H1 (cell line): ENCODE measurements at regions not wholly inside any gene's neighbourhood (a gene's known extent, or its start where the extent isn't known, plus 50 kb on each side); places are given as distances from the start of the nearest gene placed in this dataset.

Experiments
- CTCF ChIA-PET: fragments of 300-600 bp; sonication (Branson Sonifier 250); formaldehyde crosslinking; loops from one replicate; lab custom pipeline; 2021; ENCODE audit not compliant: partially characterized antibody; lab: Charles Lee
- POLR2A ChIA-PET: fragments of 300-600 bp; sonication (Branson Sonifier 250); formaldehyde crosslinking; loops from one replicate; lab custom pipeline; 2021; ENCODE audit warnings: inconsistent platforms; ENCODE audit not compliant: partially characterized antibody; lab: Charles Lee
- DNase-seq, 2 experiments: peaks; one replicate each; pipeline versions ENCODE4 v3.0.0 to v3.0.0-alpha.2; 2010 to 2022; ENCODE audit warnings: low spot score in 2 of 2, low read depth in 1 of 2, mixed read lengths in 1 of 2
- FAIRE-seq: peaks from 2 replicates; lab custom pipeline; 2011; peaks lifted over from hg19 to GRCh38; lab: Jason Lieb, UNC
- H2AFZ ChIP-seq: 2 replicates; pipeline ENCODE4 v1.8.1; 2012; ENCODE audit warnings: low read length, inconsistent platforms
- H2AK5ac ChIP-seq: 2 replicates; pipeline ENCODE4 v1.6.1; 2013; ENCODE audit warnings: low read depth, low read length
- H2BK120ac ChIP-seq: replicated peaks from 2 replicates; pipeline ENCODE3; 2013; ENCODE audit warnings: low read depth, low read length, inconsistent platforms
- H2BK12ac ChIP-seq: 2 replicates; pipeline ENCODE4 v1.6.1; 2013; ENCODE audit warnings: low read depth, low read length
- H2BK15ac ChIP-seq: 2 replicates; pipeline ENCODE4 v1.6.1; 2013; ENCODE audit warnings: low read length
- H2BK20ac ChIP-seq: 2 replicates; pipeline ENCODE4 v1.6.1; 2013; ENCODE audit warnings: low read length
- H2BK5ac ChIP-seq: 2 replicates; pipeline ENCODE4 v1.6.1; 2013; ENCODE audit warnings: low read depth, low read length
- H3K14ac ChIP-seq: 2 replicates; pipeline ENCODE4 v1.6.1; 2013; ENCODE audit warnings: inconsistent platforms; ENCODE audit not compliant: insufficient read length
- H3K18ac ChIP-seq: 2 replicates; pipeline ENCODE4 v1.6.1; 2013; ENCODE audit warnings: low read length; ENCODE audit errors: extremely low read depth
- H3K23ac ChIP-seq: 2 replicates; pipeline ENCODE4 v1.6.1; 2013; ENCODE audit warnings: inconsistent platforms; ENCODE audit not compliant: insufficient read length
- H3K23me2 ChIP-seq: 2 replicates; pipeline ENCODE4 v1.6.1; 2013; ENCODE audit warnings: low read depth, low read length
- H3K27ac ChIP-seq: 2 replicates; pipeline ENCODE4 v1.6.1; 2011; ENCODE audit warnings: low read depth, low read length, inconsistent platforms
- H3K27me3 ChIP-seq, 4 experiments: replicated peaks in 1 of 4; 1 replicate in 1 of 4; 2 replicates in 3 of 4; pipeline versions ENCODE4 v1.6.1 to v1.8.1; 2011 to 2013; ENCODE audit warnings: low read length in 3 of 4, mild to moderate bottlenecking in 3 of 4, inconsistent platforms in 2 of 4, mixed read lengths in 2 of 4, moderate library complexity in 1 of 4; ENCODE audit not compliant: control insufficient read depth in 3 of 4, insufficient read depth in 3 of 4; ENCODE audit errors: extremely low read depth in 1 of 4
- H3K36me3 ChIP-seq, 4 experiments: 2 replicates each; pipeline versions ENCODE4 v1.6.1 to v1.8.1; 2011 to 2013; ENCODE audit warnings: mild to moderate bottlenecking in 4 of 4, low read length in 3 of 4, moderate library complexity in 2 of 4, control low read depth in 1 of 4, inconsistent platforms in 1 of 4; ENCODE audit not compliant: insufficient read depth in 4 of 4, control insufficient read depth in 2 of 4
- H3K4ac ChIP-seq: replicated peaks from 2 replicates; pipeline ENCODE3; 2013; ENCODE audit warnings: low read length, low read depth, mixed read lengths, inconsistent platforms; ENCODE audit not compliant: insufficient read length
- H3K4me1 ChIP-seq, 4 experiments: replicated peaks in 1 of 4; 1 replicate in 1 of 4; 2 replicates in 3 of 4; pipeline versions ENCODE4 v1.6.1 to v1.8.1; 2011 to 2013; ENCODE audit warnings: low read length in 3 of 4, inconsistent platforms in 2 of 4, mixed read lengths in 1 of 4; ENCODE audit not compliant: insufficient read depth in 4 of 4, control insufficient read depth in 3 of 4
- H3K4me2 ChIP-seq, 2 experiments: 2 replicates each; pipeline versions ENCODE4 v1.6.1 to v1.8.1; 2011 to 2013; ENCODE audit warnings: low read depth in 2 of 2, low read length in 2 of 2, control low read depth in 1 of 2, inconsistent platforms in 1 of 2, mild to moderate bottlenecking in 1 of 2; ENCODE audit not compliant: insufficient read depth in 1 of 2
- H3K4me3 ChIP-seq, 4 experiments: fragments of 200-600, 300-600 bp in 1 of 4; sonication (generic), shearing (Covaris generic), sonication (Bioruptor Twin) in 1 of 4; 2 replicates each; pipeline versions ENCODE4 v1.5.1 to v1.8.1; 2011 to 2016; ENCODE audit warnings: low read length in 4 of 4, low read depth in 3 of 4, control low read depth in 2 of 4, inconsistent platforms in 2 of 4, mild to moderate bottlenecking in 2 of 4, mixed read lengths in 1 of 4, moderate library complexity in 1 of 4; ENCODE audit not compliant: insufficient read depth in 2 of 4; ENCODE audit errors: extremely low read depth in 1 of 4
- H3K56ac ChIP-seq: replicated peaks from 2 replicates; pipeline ENCODE3; 2013; ENCODE audit warnings: low read depth, mild to moderate bottlenecking, mixed read lengths, low read length, inconsistent platforms; ENCODE audit not compliant: insufficient read length
- H3K79me1 ChIP-seq: 2 replicates; pipeline ENCODE4 v1.6.1; 2013; ENCODE audit warnings: low read depth, low read length, control low read depth
- H3K79me2 ChIP-seq, 2 experiments: 2 replicates each; pipeline versions ENCODE4 v1.6.1 to v1.8.1; 2012 to 2013; ENCODE audit warnings: low read length in 2 of 2, mild to moderate bottlenecking in 2 of 2, inconsistent platforms in 1 of 2; ENCODE audit not compliant: insufficient read depth in 2 of 2, control insufficient read depth in 1 of 2
- H3K9ac ChIP-seq, 4 experiments: replicated peaks in 1 of 4; 1 replicate in 1 of 4; 2 replicates in 3 of 4; pipeline versions ENCODE4 v1.6.1 to v1.8.1; 2011 to 2013; ENCODE audit warnings: low read depth in 3 of 4, low read length in 3 of 4, control low read depth in 2 of 4, mild to moderate bottlenecking in 2 of 4, moderate library complexity in 2 of 4, inconsistent platforms in 1 of 4; ENCODE audit errors: extremely low read depth in 1 of 4
- H3K9me3 ChIP-seq, 2 experiments: 2 replicates each; pipeline versions ENCODE4 v1.6.1 to v1.8.1; 2012 to 2013; ENCODE audit warnings: mild to moderate bottlenecking in 2 of 2, moderate library complexity in 2 of 2, control low read depth in 1 of 2, inconsistent platforms in 1 of 2, low read depth in 1 of 2, low read length in 1 of 2, mixed read lengths in 1 of 2; ENCODE audit not compliant: insufficient read depth in 2 of 2
- H4K20me1 ChIP-seq, 2 experiments: replicated peaks in 1 of 2; 2 replicates each; pipeline versions ENCODE3 to v1.8.1; 2011 to 2013; ENCODE audit warnings: inconsistent platforms in 2 of 2, low read length in 2 of 2, mild to moderate bottlenecking in 1 of 2; ENCODE audit not compliant: insufficient read depth in 2 of 2, control insufficient read depth in 1 of 2
- H4K5ac ChIP-seq: 2 replicates; pipeline ENCODE4 v1.6.1; 2013; ENCODE audit warnings: low read length, low read depth, mixed read lengths, inconsistent platforms; ENCODE audit not compliant: insufficient read length
- H4K8ac ChIP-seq: 2 replicates; pipeline ENCODE4 v1.8.0; 2013; ENCODE audit warnings: mild to moderate bottlenecking, moderate library complexity, low read length, inconsistent platforms; ENCODE audit not compliant: insufficient read depth; ENCODE audit errors: extremely low read depth
- H4K91ac ChIP-seq: replicated peaks from 2 replicates; pipeline ENCODE3; 2013; ENCODE audit warnings: low read length, mixed read lengths, inconsistent platforms; ENCODE audit not compliant: insufficient read length
- ASH2L ChIP-seq: fragments of 200-600, 300-600 bp; sonication (generic); IDR thresholded peaks from one replicate; pipeline ENCODE4 v1.7.1; 2017; ENCODE audit warnings: low read length
- BACH1 ChIP-seq: IDR thresholded peaks from 2 replicates; pipeline ENCODE4 v1.6.1; 2012; ENCODE audit warnings: low read length, improper control_type of control experiment
- CREB1 ChIP-seq: IDR thresholded peaks from 2 replicates; pipeline ENCODE4 v1.6.1; 2012; ENCODE audit warnings: inconsistent platforms
- EZH2 ChIP-seq: fragments of 200-600 bp; sonication (generic); IDR thresholded peaks from 2 replicates; pipeline ENCODE4 v1.7.1; 2012; ENCODE audit warnings: low read depth, mild to moderate bottlenecking, moderate library complexity, low read length, inconsistent platforms; ENCODE audit not compliant: severe bottlenecking
- MAX ChIP-seq: IDR thresholded peaks from 2 replicates; pipeline ENCODE4 v1.6.1; 2012; ENCODE audit warnings: inconsistent platforms
- SP2 ChIP-seq: IDR thresholded peaks from 2 replicates; pipeline ENCODE4 v1.6.1; 2012; ENCODE audit warnings: mild to moderate bottlenecking, low read length, inconsistent platforms
- TCF12 ChIP-seq: IDR thresholded peaks from 2 replicates; pipeline ENCODE4 v1.6.1; 2011; ENCODE audit warnings: low read depth, mild to moderate bottlenecking, low read length
- USF2 ChIP-seq: IDR thresholded peaks from 2 replicates; pipeline ENCODE4 v1.6.1; 2011; ENCODE audit warnings: low read length, improper control_type of control experiment
- YY1 ChIP-seq: IDR thresholded peaks from 2 replicates; pipeline ENCODE4 v1.6.1; 2011; ENCODE audit warnings: low read depth, mild to moderate bottlenecking, low read length
- WGBS, 2 experiments: shearing (Covaris generic) in 1 of 2; methylation state at CpG; one replicate each; pipeline versions ENCODE4 v1.1.6 to v1.1.7; 2013 to 2015; ENCODE audit warnings: low lambda C conversion rate in 2 of 2, mixed read lengths in 2 of 2, inconsistent platforms in 1 of 2, low coverage in 1 of 2, missing lambda C conversion rate in 1 of 2; ENCODE audit not compliant: insufficient replicate concordance in 2 of 2, insufficient coverage in 1 of 2, insufficient read length in 1 of 2; ENCODE audit errors: extremely low coverage in 1 of 2, missing lambda C conversion rate in 1 of 2; 5-methylcytosine and 5-hydroxymethylcytosine counted together

GRCh38 chrX:13257223-13258051 lies 62.4 kb downstream of the ATXN3L start:
- Histone ChIP-seq H3K14ac (no peak overlapping the region), H2AK5ac (no peak overlapping the region)
- TF ChIP-seq SP2 (no peak), YY1 (no peak), USF2 (no peak), MAX (no peak), EZH2 (no peak), CREB1 (no peak), TCF12 (no peak), BACH1 (no peak), ASH2L (no peak)
- TF ChIP-seq, all 59 proteins: peak for 0
- H4K20me1 ChIP-seq: no peaks in the 10 kb centered on the region
- H2BK120ac ChIP-seq: no peak overlapping the region
- H3K79me2 ChIP-seq: no peaks in the 10 kb centered on the region
- H3K4me1 ChIP-seq: no peaks in the 10 kb centered on the region
- H3K23ac ChIP-seq: no peak overlapping the region
- no peak overlapping the region for H2BK15ac ChIP-seq
- no peaks in the 10 kb centered on the region for H3K9me3 ChIP-seq
- no peak overlapping the region for H3K4ac ChIP-seq
- FAIRE-seq (no peak), DNase-seq (no peak)
- no peak overlapping the region for H4K8ac ChIP-seq
- H3K79me1 ChIP-seq: no peaks in the 10 kb centered on the region
- H4K91ac ChIP-seq: no peak overlapping the region
- no peaks in the 10 kb centered on the region for H3K27me3 ChIP-seq
- no peak overlapping the region for H3K18ac ChIP-seq
- ChIA-PET CTCF (no interaction called here), POLR2A (no interaction called here)
- H3K36me3 ChIP-seq: no peaks in the 10 kb centered on the region
- H3K27ac ChIP-seq: no peak overlapping the region
- 89% methylated on average over 6 of the region's 6 CpGs; no CpG with 5 or more reads in 1 of the 2 experiments for WGBS, 2 experiments
- H3K9ac ChIP-seq: no peak overlapping the region
- H4K5ac ChIP-seq: no peak overlapping the region
- no peak overlapping the region for H3K56ac ChIP-seq
- H2BK12ac ChIP-seq: no peak overlapping the region
- no peak overlapping the region for H2BK20ac ChIP-seq
- no peak overlapping the region for H3K4me3 ChIP-seq
- H3K23me2 ChIP-seq: no peaks in the 10 kb centered on the region
- H2BK5ac ChIP-seq: no peak overlapping the region
- H2AFZ ChIP-seq: no peak overlapping the region
- H3K4me2 ChIP-seq: no peak overlapping the region
